ENCODE measurements at regions not wholly inside any gene's neighbourhood (a gene's known extent, or its start where the extent isn't known, plus 50 kb on each side); places are given as distances from the start of the nearest gene placed in this dataset.

- no peak for DNase-seq (ENCODE audit: low spot score)
- BruUV-seq (replicated peaks): no TSS peak
- Histone ChIP-seq H3K27me3 (replicated peaks; ENCODE audit: insufficient read depth, low read depth, low read length, poor library complexity) (no peaks in the 10 kb centered on the region), H3K4me3 (ENCODE audit: low read depth, low read length, poor library complexity, severe bottlenecking) (no peak overlapping the region), H3K36me3 (ENCODE audit: insufficient read depth, low read length, poor library complexity, severe bottlenecking) (no peaks in the 10 kb centered on the region), H3K27ac (ENCODE audit: low read depth, low read length, poor library complexity, severe bottlenecking) (no peak overlapping the region), H3K4me1 (ENCODE audit: insufficient read depth, low read length, poor library complexity, severe bottlenecking) (peaks cover 4% of the 10 kb centered on the region), H3K9me3 (ENCODE audit: low read depth, low read length, poor library complexity, severe bottlenecking) (no peaks in the 10 kb centered on the region)
- intact Hi-C loops (cut with micrococcal nuclease; ENCODE audit: unreplicated experiment): loop anchor here (10.0 kb wide), 1 partner anchor 189 kb away; no protein-coding TSS in a partner anchor
- ChIA-PET POLR2A (ENCODE audit: low non-redundant PET) (no interaction called here), CTCF (no interaction called here)
- no peak for TF ChIP-seq EZH2 (IDR thresholded peaks at IDR 0.05; ENCODE audit: borderline replicate concordance, low read depth, low read length, poor library complexity, severe bottlenecking)
- no peak for TF ChIP-seq CTCF (conservative IDR thresholded peaks at IDR 0.05; ENCODE audit: low read depth, low read length)
These were observed 55.9 kb upstream of the NFE2L3 start for GRCh38 chr7:26096136-26096535.

- BruUV-seq (replicated peaks): no TSS peak
- Histone ChIP-seq H3K4me3 (ENCODE audit: low read depth, low read length, poor library complexity, severe bottlenecking) (no peak overlapping the region), H3K4me1 (ENCODE audit: insufficient read depth, low read length, poor library complexity, severe bottlenecking) (peaks cover 9% of the 10 kb centered on the region), H3K36me3 (ENCODE audit: insufficient read depth, low read length, poor library complexity, severe bottlenecking) (no peaks in the 10 kb centered on the region), H3K27ac (ENCODE audit: low read depth, low read length, poor library complexity, severe bottlenecking) (no peak overlapping the region), H3K27me3 (replicated peaks; ENCODE audit: insufficient read depth, low read depth, low read length, poor library complexity) (no peaks in the 10 kb centered on the region), H3K9me3 (ENCODE audit: low read depth, low read length, poor library complexity, severe bottlenecking) (no peaks in the 10 kb centered on the region)
- TF ChIP-seq CTCF (conservative IDR thresholded peaks at IDR 0.05; ENCODE audit: low read depth, low read length): no peak
- no peak for TF ChIP-seq EZH2 (IDR thresholded peaks at IDR 0.05; ENCODE audit: borderline replicate concordance, low read depth, low read length, poor library complexity, severe bottlenecking)
- POLR2A ChIA-PET (ENCODE audit: low non-redundant PET): interaction anchor here (0.5 kb wide), 1 partner anchor 99 kb away, joined by 3 read pairs; no protein-coding TSS in a partner anchor
- CTCF ChIA-PET: interaction anchor here (1.6 kb wide), 1 partner anchor 7 kb away, joined by 6 read pairs; no protein-coding TSS in a partner anchor
- DNase-seq (ENCODE audit: low spot score): no peak
- intact Hi-C loops (cut with micrococcal nuclease; ENCODE audit: unreplicated experiment): loop anchor here (10.0 kb wide), 1 partner anchor 187 kb away; no protein-coding TSS in a partner anchor
These were observed 53.9 kb upstream of the NFE2L3 start for GRCh38 chr7:26097837-26098668.

- H3K27ac ChIP-seq (ENCODE audit: low read depth, low read length, poor library complexity, severe bottlenecking): no peak overlapping the region
- DNase-seq (ENCODE audit: low spot score): no peak
- TF ChIP-seq CTCF (conservative IDR thresholded peaks at IDR 0.05; ENCODE audit: low read depth, low read length) (no peak), EZH2 (IDR thresholded peaks at IDR 0.05; ENCODE audit: borderline replicate concordance, low read depth, low read length, poor library complexity, severe bottlenecking) (no peak)
- H3K27me3 ChIP-seq (replicated peaks; ENCODE audit: insufficient read depth, low read depth, low read length, poor library complexity): no peaks in the 10 kb centered on the region
- H3K4me3 ChIP-seq (ENCODE audit: low read depth, low read length, poor library complexity, severe bottlenecking): no peak overlapping the region
- intact Hi-C loops (cut with micrococcal nuclease; ENCODE audit: unreplicated experiment): loop anchor here (10.0 kb wide), 1 partner anchor 186 kb away; no protein-coding TSS in a partner anchor
- no TSS peak for BruUV-seq (replicated peaks)
- CTCF ChIA-PET: interaction anchor here (1.6 kb wide), 1 partner anchor 9 kb away, joined by 6 read pairs; no protein-coding TSS in a partner anchor
- POLR2A ChIA-PET (ENCODE audit: low non-redundant PET): no interaction called here
- no peaks in the 10 kb centered on the region for H3K9me3 ChIP-seq (ENCODE audit: low read depth, low read length, poor library complexity, severe bottlenecking)
- H3K36me3 ChIP-seq (ENCODE audit: insufficient read depth, low read length, poor library complexity, severe bottlenecking): no peaks in the 10 kb centered on the region
- H3K4me1 ChIP-seq (ENCODE audit: insufficient read depth, low read length, poor library complexity, severe bottlenecking): peaks cover 9% of the 10 kb centered on the region
These were observed 52.8 kb upstream of the NFE2L3 start for GRCh38 chr7:26099236-26099635.
